NCI-H226 (cell line): ENCODE measurements at regions not wholly inside any gene's neighbourhood (a gene's known extent, or its start where the extent isn't known, plus 50 kb on each side); places are given as distances from the start of the nearest gene placed in this dataset.
A peak's percentile ranks its signal among the peaks of the same experiment; 100 is the strongest.

ENCODE experiments used
- DNase-seq: peaks from one replicate; pipeline ENCODE4 v3.0.0-alpha.2; 2015

- DNase-seq = no peak
These were observed 355.2 kb downstream of the BMP4 start for GRCh38 chr14:53601409-53601808.

GRCh38 chr14:53599221-53599945 is 357.2 kb downstream of the BMP4 start:
- no peak for DNase-seq

DNA sequence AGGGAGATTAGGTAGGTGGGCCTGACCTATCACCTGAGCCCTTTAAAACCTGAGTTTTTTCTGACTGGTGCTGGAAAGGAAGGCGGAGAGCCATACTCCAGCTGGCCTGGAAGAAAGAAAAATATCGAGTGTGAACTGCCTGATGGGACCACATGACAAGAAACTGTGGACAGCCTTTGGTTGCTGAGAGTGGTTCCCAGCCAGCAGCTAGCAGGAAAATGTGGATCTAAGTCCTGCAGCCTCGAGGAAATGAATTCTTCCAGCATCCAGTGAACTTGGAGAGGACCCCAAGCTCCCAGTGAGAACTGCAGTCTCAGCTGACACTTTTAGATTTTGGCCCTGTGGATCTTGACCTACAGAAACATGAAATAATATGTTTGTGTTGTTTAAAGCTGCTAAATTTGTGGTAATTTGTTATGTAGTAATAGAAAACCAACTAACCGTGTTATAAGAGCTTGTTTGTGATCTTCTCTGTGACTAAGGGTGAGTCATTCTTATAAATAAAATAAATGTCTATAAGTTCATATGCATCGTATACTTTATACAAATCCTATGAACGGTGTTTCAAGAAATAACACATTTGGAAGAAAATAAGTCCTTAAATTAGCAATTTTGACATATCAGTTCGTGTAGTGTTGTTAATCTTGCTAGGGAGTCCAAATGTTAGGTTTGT is 359.6 kb downstream of the BMP4 start:
- no peak for DNase-seq

DNA sequence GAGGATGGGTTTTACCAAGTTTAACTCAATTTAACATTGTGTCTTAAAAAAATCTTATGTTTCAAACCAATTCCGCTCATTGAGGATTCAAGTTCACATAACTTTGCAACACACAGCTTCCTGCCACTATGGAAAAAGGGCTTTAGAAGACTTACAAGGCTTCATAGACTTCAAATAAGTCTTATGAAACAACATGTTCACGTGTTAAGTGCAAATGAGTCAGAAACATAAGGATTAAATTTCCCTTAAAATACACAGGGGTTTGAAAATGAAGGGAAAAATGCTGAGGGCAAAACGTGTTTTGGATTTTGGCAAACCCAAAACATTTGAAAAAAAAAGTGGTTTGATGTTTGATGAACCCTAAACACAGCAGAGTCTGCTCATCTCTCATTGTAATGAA is 364.8 kb downstream of the BMP4 start:
- no peak for DNase-seq

DNA sequence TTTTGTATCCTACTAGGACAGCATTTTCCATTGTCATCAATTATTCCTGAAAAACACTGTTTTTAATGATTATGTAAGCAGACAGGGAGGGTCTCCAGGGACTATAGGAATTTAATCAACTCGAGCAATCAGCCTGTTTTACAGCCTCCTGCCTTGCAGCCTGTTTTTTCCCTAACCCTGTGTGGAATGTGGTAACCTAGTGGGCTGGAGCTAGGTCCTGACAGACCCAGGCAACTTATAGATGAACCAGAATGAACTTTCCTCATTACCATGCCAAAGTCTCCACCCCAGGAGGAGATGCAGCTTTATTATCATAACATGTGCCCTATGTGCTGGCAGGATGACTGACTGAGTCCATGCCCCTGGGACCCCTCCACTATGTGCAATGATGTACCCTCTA is 375.1 kb downstream of the BMP4 start:
- no peak for DNase-seq

GRCh38 chr14:53571641-53572328 is 384.8 kb downstream of the BMP4 start:
- no peak for DNase-seq

DNA sequence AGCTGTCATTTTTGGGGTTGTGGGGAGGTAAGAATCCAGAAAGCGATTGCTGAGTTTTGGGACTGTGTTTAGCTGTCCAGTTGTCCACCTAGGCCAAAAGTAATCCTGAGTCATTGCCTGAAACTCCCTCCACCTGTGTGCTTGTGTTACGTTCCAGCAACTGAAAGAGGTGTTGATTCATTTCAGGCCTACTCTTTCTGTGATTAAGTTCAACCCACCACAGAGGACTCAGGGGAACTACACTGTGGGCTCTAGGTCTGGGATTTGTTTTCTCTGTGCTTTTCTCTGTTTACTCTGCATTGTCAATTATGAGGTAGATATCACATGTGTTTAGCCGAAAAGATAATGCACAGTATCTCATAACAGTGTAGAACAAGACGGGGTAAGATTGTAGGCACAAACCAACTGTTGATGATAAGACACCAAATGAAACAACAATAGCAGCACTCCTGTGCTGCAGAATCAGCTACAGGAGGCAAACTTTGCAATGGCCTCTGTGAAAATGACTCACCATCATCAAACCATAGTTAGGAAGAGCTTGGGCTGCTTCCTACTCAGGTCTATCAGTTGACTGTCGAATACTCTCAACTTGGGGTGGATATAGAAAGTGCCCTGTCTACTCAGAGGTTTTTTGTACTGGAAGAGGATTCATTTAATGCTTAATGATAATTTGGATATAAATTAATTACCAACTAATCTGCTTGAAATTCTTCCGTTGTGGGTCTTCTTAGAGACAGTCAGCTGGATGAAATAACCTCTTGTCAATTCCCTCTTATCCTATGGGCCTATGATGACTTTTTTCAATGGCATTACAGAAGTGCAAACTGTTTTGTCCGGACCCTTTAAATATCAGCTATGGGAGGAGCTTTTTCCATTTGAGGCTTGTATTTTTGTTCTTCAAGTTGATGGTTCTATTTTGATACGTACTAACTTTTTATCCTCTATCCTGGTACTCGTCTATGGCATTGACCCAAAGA is 385.9 kb downstream of the BMP4 start:
- DNase-seq = no peak

GRCh38 chr14:53569446-53569845 is 387.2 kb downstream of the BMP4 start:
- no peak for DNase-seq

- DNase-seq = no peak
These were observed 389.3 kb downstream of the BMP4 start for GRCh38 chr14:53567236-53567780.

DNA sequence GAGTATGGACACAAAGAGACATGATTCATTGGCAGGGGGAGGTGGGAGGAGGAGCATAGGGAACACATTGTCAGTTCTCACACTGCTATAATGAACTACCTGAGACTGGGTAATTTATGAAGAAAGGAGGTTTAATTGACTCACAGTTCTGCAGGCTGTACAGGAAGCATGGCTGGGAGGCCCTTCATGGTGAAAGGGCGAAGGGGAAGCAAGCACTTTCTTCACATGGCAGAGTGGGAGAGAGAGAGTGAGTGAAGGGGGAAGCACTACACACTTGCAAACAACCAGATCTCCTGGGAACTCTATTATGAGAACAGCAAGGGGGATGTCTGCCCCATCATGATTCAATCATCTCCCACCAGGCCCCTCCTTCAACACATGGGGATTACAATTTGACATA is 391.8 kb downstream of the BMP4 start:
- no peak for DNase-seq

GRCh38 chr14:53563628-53564027 is 393.0 kb downstream of the BMP4 start:
- no peak for DNase-seq

DNA sequence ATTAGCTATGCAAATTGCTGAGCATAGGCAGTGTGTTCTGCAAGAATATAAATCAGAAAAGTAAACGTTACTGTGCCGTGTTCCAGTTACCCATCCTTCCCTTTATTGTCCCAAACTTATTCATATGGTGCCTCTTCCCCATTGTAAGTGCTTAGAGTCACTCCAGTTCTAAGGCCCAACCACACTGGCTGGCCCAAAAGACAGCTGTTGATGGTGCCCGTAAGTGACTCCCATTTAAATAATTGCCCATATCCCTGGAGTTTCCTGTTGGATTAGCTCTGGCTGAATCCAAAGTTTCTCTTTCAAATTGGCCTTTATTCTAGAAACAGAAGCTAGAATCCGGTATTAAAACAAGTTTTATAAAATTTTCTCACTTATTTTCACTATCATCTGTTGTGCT is 400.1 kb upstream of the DDHD1 start:
- no peak for DNase-seq

- no peak for DNase-seq
These were observed 398.7 kb upstream of the DDHD1 start for GRCh38 chr14:53551862-53552261.

DNA sequence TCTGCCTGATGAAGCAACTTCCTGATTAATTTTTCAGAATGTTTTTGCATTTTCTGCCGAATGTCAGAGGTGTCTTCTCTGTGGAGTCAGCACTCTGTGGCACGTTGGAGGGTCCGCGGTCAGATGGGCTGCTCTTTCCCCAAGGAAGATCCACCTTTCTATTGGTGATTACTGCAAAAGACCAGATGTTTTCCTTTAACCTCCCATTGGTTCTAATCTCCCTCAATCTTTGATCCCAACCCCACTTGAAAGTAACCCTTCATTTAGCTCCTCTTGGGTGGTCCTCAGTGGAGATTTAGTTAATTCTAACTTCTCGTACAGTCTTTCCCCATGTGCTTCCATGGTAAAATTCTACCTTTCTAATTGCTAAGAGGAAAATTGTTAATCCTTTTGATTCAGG is 397.7 kb upstream of the DDHD1 start:
- DNase-seq = no peak

GRCh38 chr14:53549956-53550355 is 396.8 kb upstream of the DDHD1 start:
- DNase-seq = no peak

DNA sequence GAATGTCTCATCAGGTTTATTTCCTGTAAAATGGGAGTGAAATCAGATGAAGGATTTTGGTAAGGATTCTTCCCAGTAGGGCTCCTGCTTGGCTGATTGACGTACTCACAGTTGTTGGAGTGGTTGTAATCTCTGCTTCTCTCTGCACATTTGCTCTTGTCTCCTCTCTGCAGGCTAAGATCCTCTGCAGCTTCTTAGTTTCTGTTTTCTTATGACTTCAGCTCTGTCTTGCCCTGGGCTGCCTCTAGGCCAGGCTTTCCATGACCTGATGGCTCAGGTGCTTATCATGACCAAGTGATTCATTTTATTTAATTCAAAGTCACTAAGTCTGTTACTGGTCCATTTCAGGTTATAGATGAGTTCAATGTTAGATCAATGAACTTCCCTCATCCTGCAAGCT is 394.5 kb upstream of the DDHD1 start:
- DNase-seq = no peak

DNA sequence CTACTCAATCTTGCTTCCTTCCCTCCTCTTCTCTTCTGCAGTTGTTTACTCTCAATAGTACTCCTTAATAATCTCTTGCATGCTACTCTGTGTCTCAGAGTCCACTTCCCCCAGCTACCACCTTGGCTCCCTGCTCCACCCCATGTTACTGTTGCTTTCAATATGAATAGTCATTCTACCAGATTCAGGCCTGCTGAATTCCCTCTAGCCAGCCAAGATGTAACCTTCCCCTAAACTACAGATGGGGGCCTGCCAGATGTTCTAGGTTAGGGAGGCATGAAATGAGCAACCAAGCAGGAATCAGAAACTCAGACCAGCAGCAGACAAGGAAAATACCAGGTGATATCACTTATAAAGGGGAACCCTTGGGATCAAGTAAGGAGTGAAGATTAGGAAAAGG is 392.1 kb upstream of the DDHD1 start:
- no peak for DNase-seq

DNA sequence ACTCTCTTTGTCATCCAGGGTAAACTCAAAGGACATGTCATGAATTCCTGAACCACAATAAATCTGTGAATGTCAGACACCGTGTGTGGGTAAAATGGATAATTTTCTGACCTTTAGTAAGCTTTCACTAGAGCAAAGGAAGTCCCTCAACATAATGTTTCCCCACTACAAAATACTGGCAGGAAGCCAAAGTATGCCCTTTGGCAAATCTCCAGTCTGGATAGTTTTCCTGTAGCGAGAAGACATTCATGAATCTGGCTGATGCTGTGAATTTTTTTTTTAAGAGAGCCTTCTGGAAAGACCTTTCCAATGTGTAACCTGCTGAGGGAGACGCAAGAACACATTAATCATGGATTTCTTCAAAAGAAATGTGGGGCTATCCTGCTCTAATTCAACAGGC is 389.6 kb upstream of the DDHD1 start:
- DNase-seq = peak; percentile 73

DNA sequence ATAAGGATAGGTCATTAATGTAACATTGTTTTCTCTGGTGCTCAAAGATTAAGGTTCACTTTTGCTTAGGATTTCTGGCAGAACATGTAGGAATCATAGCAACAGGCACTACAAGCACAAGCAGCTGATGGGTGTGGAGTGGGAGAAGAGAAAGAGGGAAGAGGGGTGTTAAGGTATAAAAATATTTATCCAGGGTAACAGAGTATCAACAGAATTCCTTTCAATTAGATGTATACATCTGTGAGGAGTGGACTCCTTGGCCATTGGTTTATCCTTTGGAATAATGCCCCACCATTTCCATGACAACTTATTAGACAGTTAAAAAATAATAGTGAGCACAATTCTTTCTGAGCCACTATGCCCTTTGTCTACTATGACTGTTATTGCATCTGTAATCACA is 388.3 kb upstream of the DDHD1 start:
- DNase-seq = no peak

DNA sequence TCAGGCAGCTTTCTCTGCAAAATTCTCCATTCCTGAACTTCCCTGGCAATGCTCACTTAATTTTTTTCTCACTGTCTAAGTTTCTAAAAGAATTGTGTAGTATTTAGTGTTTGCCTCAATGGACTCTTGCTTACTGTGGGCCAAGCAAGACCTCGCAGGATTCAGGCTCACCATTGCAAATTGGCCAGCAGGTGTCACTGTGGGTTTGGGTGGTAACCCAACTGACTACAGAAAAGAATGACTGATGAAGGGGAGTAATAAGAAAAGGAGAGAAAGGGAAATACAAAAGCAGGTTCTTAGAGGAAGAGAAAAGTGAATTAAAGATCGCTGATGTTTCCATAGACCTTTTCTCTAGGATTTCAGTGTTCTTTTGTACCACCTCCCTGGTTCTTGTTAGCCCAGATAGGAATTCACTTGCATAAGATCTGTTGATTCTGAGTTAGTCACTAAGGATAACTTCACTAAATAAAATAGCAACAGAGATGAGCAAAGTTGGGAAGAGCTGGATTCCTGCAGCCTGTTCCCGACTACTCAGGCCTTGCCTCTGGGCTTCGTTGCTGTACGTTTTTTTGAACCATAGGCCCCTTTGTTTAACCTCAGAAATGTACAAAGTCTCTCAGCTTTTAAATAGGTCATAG is 386.5 kb upstream of the DDHD1 start:
- DNase-seq = peak; percentile 49

DNA sequence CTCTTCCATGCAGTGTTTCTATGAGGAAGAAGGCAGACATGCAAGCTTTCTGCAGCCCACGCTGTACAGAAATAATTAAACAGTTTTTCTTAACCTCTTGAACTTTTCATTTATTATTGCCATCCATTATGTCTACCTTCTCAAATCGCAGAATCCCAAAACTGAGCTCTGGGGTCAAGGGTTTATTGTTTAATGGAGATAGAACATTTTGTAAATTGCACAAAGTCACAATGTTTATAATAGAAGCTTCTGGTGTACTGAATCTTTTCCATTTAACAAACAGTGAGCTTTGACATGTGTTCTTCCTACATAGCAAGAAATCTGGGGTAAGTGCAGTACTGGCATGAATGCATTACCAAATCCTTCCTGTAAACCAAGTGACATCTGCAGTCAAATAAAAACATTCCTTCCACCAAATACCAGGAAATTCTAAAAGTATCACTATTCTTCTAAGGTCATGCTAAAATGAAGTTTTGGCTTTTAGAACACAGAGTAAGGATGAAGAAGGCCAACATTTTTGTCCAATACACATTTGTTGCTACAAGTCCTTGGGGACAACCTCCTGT is 385.3 kb upstream of the DDHD1 start:
- DNase-seq = no peak
